ENCODE measurements at regions not wholly inside any gene's neighbourhood (a gene's known extent, or its start where the extent isn't known, plus 50 kb on each side); places are given as distances from the start of the nearest gene placed in this dataset.
A peak's percentile ranks its signal among the peaks of the same experiment; 100 is the strongest.
"Not testable (repeated sequence)": the region's sequence is repeated elsewhere in the genome, so short reads cannot be mapped to it uniquely, and the experiment has no call there.

DNA sequence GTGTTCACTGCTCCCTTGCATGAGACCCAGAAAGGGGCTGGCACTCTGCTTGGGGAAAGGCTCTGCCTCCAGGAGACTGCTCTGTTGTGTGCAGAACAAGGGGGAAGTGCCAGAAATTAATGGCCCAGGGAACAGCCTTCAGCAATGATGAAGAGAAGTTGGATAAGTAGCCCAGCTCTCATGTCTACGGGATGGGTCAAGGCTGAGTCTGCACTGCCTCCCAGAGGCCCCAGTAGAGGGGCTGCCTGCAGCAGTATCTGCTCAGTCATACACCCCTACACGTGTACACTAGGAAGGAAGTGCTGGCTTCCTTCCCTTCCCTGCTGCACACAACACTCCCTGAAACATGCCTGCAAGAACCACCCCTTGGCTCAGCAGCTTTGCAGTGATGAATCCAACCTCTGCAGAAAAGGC, 54.6 kb upstream of the URI1 start:
- H3K9me3 Mint-ChIP-seq, result peaks cover 0 to 7% (median 0%) of the 10 kb centered on the region in 11 donors
- POLR2A ChIA-PET, result interaction anchor here (0.6 kb wide), 1 partner anchor 54 kb away, joined by 3 read pairs; no protein-coding TSS in a partner anchor
- CTCF ChIA-PET, result no interaction called here
- no peak overlapping the region for H3K27ac Mint-ChIP-seq
- no peaks in the 10 kb centered on the region for H3K27me3 ChIP-seq (ENCODE audit: control insufficient read depth in 2 of 2, insufficient read depth in 2 of 2, low read length in 2 of 2)
- no peak overlapping the region for H3K27ac ChIP-seq (ENCODE audit: low read depth, low read length)
- H3K4me3 Mint-ChIP-seq, result no peak overlapping the region
- DNase-seq (no peak), ATAC-seq (peak; percentile 62)
- peaks cover 0 to 2% (median 0%) of the 10 kb centered on the region in 5 donors for H3K27me3 Mint-ChIP-seq
- no peak overlapping the region for H3K4me3 ChIP-seq (ENCODE audit: low read length)
- no peaks in the 10 kb centered on the region for H3K9me3 ChIP-seq (ENCODE audit: control insufficient read depth in 2 of 3, low read length in 3 of 3)
- intact Hi-C loops (cut with micrococcal nuclease), result no loop called here
- H3K36me3 ChIP-seq (ENCODE audit: control insufficient read depth in 2 of 3, insufficient read depth in 3 of 3, low read length in 3 of 3), result no peaks in the 10 kb centered on the region
- no peaks in the 10 kb centered on the region for H3K4me1 ChIP-seq (ENCODE audit: control insufficient read depth in 2 of 2, insufficient read depth in 2 of 2, low read length in 2 of 2)
- H3K4me1 Mint-ChIP-seq, result peaks cover 0 to 22% (median 9%) of the 10 kb centered on the region in 7 donors
- H3K36me3 Mint-ChIP-seq, result no peaks in the 10 kb centered on the region

DNA sequence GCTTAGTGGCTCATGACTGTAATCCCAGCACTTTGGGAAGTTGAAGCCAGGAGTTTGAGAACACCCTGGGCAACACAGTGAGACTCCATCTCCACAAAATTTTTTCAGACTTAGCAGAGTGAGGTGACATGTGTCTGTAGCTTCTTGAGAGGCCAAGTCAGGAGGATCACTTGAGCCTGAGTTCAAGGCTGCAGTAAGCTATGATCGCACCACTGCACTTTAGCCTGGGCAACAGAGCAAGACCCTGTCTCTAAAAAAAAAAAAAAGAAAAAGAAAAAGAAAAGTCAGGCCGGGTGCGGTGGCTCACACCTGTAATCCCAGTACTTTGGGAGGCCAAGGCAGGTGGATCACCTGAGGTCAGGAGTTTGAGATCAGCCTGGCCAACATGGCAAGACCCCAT, 54.0 kb upstream of the URI1 start:
- CTCF ChIA-PET; H3K36me3 ChIP-seq (ENCODE audit: control insufficient read depth in 2 of 3, insufficient read depth in 3 of 3, low read length in 3 of 3); H3K36me3 Mint-ChIP-seq; H3K4me1 ChIP-seq (ENCODE audit: control insufficient read depth in 2 of 2, insufficient read depth in 2 of 2, low read length in 2 of 2); H3K27me3 Mint-ChIP-seq; H3K4me3 Mint-ChIP-seq; H3K4me3 ChIP-seq (ENCODE audit: low read length); DNase-seq; ATAC-seq; H3K27me3 ChIP-seq (ENCODE audit: control insufficient read depth in 2 of 2, insufficient read depth in 2 of 2, low read length in 2 of 2); H3K9me3 Mint-ChIP-seq; H3K9me3 ChIP-seq (ENCODE audit: control insufficient read depth in 2 of 3, low read length in 3 of 3); H3K27ac ChIP-seq (ENCODE audit: low read depth, low read length); intact Hi-C loops (cut with micrococcal nuclease): not testable (repeated sequence)
- Mint-ChIP-seq H3K4me1 (peaks cover 0 to 22% (median 9%) of the 10 kb centered on the region in 7 donors), H3K27ac (peak overlapping the region in 1 of 9 donors; percentile 46)
- POLR2A ChIA-PET, result interaction anchor here (0.7 kb wide), 1 partner anchor 19 kb away, joined by 4 read pairs; no protein-coding TSS in a partner anchor

DNA sequence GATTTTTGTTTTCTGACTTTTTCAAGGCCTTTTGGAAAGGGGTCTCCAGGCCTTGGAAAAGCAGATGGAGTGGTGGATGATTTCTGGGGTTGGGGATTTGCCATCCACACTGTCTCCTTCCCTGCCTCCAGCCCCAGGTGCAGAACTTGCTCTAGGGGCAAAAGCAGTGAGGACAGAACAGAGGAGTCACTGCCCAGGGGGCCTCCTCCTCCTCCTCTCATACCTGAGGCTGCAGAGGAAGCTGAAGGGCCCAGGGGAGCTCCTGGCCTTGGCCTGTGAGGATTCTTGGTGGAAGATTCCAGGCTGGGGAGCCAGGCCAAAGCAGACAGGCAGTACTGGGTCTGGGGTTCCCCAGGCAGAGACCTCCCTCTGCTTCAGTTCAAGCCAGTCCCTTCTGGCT, 52.3 kb upstream of the URI1 start:
- no peaks in the 10 kb centered on the region for H3K4me1 ChIP-seq (ENCODE audit: control insufficient read depth in 2 of 2, insufficient read depth in 2 of 2, low read length in 2 of 2)
- no peaks in the 10 kb centered on the region for H3K36me3 Mint-ChIP-seq
- POLR2A ChIA-PET, result no interaction called here
- no peaks in the 10 kb centered on the region for H3K27me3 ChIP-seq (ENCODE audit: control insufficient read depth in 2 of 2, insufficient read depth in 2 of 2, low read length in 2 of 2)
- H3K9me3 ChIP-seq (ENCODE audit: control insufficient read depth in 2 of 3, low read length in 3 of 3), result no peaks in the 10 kb centered on the region
- H3K4me3 ChIP-seq (ENCODE audit: low read length), result no peak overlapping the region
- no peaks in the 10 kb centered on the region for H3K36me3 ChIP-seq (ENCODE audit: control insufficient read depth in 2 of 3, insufficient read depth in 3 of 3, low read length in 3 of 3)
- DNase-seq (no peak), ATAC-seq (no peak)
- peaks cover 0 to 22% (median 9%) of the 10 kb centered on the region in 7 donors for H3K4me1 Mint-ChIP-seq
- H3K27ac Mint-ChIP-seq, result no peak overlapping the region
- peaks cover 0 to 4% (median 0%) of the 10 kb centered on the region in 5 donors for H3K27me3 Mint-ChIP-seq
- H3K4me3 Mint-ChIP-seq, result no peak overlapping the region
- H3K9me3 Mint-ChIP-seq, result peaks cover 0 to 7% (median 0%) of the 10 kb centered on the region in 11 donors
- intact Hi-C loops (cut with micrococcal nuclease), result no loop called here
- CTCF ChIA-PET, result no interaction called here
- no peak overlapping the region for H3K27ac ChIP-seq (ENCODE audit: low read depth, low read length)

DNA sequence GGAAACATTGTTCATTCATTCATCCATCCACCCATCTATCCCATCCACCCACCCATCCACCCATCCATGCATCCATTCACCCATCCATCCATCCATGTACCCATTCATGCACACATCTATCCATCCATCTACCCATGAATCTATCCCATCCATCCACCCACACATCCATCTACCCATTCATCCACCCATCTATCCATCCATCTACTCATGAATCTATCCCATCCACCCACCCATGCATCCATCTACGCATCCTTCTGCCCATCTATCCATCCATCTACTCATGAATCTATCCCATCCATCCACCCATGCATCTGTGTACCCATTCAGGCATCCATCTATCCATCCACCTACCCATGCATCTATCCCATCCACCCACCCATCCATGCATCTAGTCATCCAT, 51.6 kb upstream of the URI1 start:
- intact Hi-C loops (cut with micrococcal nuclease), result no loop called here
- H3K27me3 ChIP-seq (ENCODE audit: control insufficient read depth in 2 of 2, insufficient read depth in 2 of 2, low read length in 2 of 2), result no peaks in the 10 kb centered on the region
- Mint-ChIP-seq H3K27me3 (peaks cover 0 to 4% (median 0%) of the 10 kb centered on the region in 5 donors), H3K9me3 (peaks cover 0 to 7% (median 0%) of the 10 kb centered on the region in 11 donors), H3K27ac (no peak overlapping the region), H3K4me1 (peaks cover 0 to 22% (median 9%) of the 10 kb centered on the region in 7 donors), H3K4me3 (no peak overlapping the region), H3K36me3 (no peaks in the 10 kb centered on the region)
- no peak overlapping the region for H3K4me3 ChIP-seq (ENCODE audit: low read length)
- no peaks in the 10 kb centered on the region for H3K9me3 ChIP-seq (ENCODE audit: control insufficient read depth in 2 of 3, low read length in 3 of 3)
- no peak for ATAC-seq
- H3K36me3 ChIP-seq (ENCODE audit: control insufficient read depth in 2 of 3, insufficient read depth in 3 of 3, low read length in 3 of 3), result no peaks in the 10 kb centered on the region
- H3K4me1 ChIP-seq (ENCODE audit: control insufficient read depth in 2 of 2, insufficient read depth in 2 of 2, low read length in 2 of 2), result no peaks in the 10 kb centered on the region
- no peak overlapping the region for H3K27ac ChIP-seq (ENCODE audit: low read depth, low read length)
- DNase-seq, result no peak
- POLR2A ChIA-PET, result no interaction called here
- CTCF ChIA-PET, result no interaction called here
